Hepatocyte (in vitro differentiated cells): ENCODE measurements at regions not wholly inside any gene's neighbourhood (a gene's known extent, or its start where the extent isn't known, plus 50 kb on each side); places are given as distances from the start of the nearest gene placed in this dataset.

Source experiments
- DNase-seq: peaks from one replicate; pipeline ENCODE4 v3.0.0-alpha.2; 2016; ENCODE audit warnings: low spot score
- H2AFZ ChIP-seq: fragments of 200-600 bp; sonication (generic); 2 replicates; pipeline ENCODE4 v1.6.0; 2016; ENCODE audit warnings: antibody characterized with exemption, mild to moderate bottlenecking
- H3K27ac ChIP-seq: fragments of 200-600 bp; sonication (generic); 2 replicates; pipeline ENCODE4 v1.5.1; 2016; ENCODE audit warnings: mild to moderate bottlenecking
- H3K27me3 ChIP-seq: fragments of 200-600 bp; sonication (generic); 2 replicates; pipeline ENCODE4 v1.6.1; 2016
- H3K36me3 ChIP-seq: fragments of 200-600 bp; sonication (generic); replicated peaks from 2 replicates; pipeline ENCODE4 v1.5.1; 2016; ENCODE audit warnings: low read depth; ENCODE audit not compliant: insufficient read depth
- H3K4me1 ChIP-seq: fragments of 200-600 bp; sonication (generic); 2 replicates; pipeline ENCODE4 v1.5.1; 2016; ENCODE audit warnings: mild to moderate bottlenecking, moderate library complexity; ENCODE audit not compliant: insufficient read depth
- H3K4me2 ChIP-seq: fragments of 200-600 bp; sonication (generic); 2 replicates; pipeline ENCODE4 v1.6.0; 2016
- H3K4me3 ChIP-seq: fragments of 200-600 bp; sonication (generic); 2 replicates; pipeline ENCODE4 v1.5.1; 2016; ENCODE audit warnings: mild to moderate bottlenecking
- H3K79me2 ChIP-seq: fragments of 200-600 bp; sonication (generic); 2 replicates; pipeline ENCODE4 v1.6.0; 2017; ENCODE audit warnings: mild to moderate bottlenecking
- H3K9me2 ChIP-seq: fragments of 200-600 bp; sonication (generic); replicated peaks from 2 replicates; pipeline ENCODE4 v1.6.0; 2017; ENCODE audit warnings: mild to moderate bottlenecking; ENCODE audit not compliant: insufficient read depth
- H3K9me3 ChIP-seq: fragments of 200-600 bp; sonication (generic); 2 replicates; pipeline ENCODE4 v1.5.1; 2016; ENCODE audit warnings: low read depth, mild to moderate bottlenecking
- H4K20me1 ChIP-seq: fragments of 200-600 bp; sonication (generic); 2 replicates; pipeline ENCODE4 v1.6.0; 2016; ENCODE audit warnings: mild to moderate bottlenecking; ENCODE audit not compliant: insufficient read depth, poor library complexity, severe bottlenecking
- EZH2 ChIP-seq: fragments of 200-600 bp; sonication (generic); IDR thresholded peaks from 2 replicates; pipeline ENCODE4 v1.6.1; 2016; ENCODE audit warnings: antibody characterized with exemption, mild to moderate bottlenecking, borderline replicate concordance
- EZH2phosphoT487 ChIP-seq: fragments of 200-600 bp; sonication (generic); IDR thresholded peaks from one replicate; pipeline ENCODE4 v1.6.1; 2018; ENCODE audit warnings: antibody characterized with exemption, mild to moderate bottlenecking, low read depth, moderate library complexity; ENCODE audit not compliant: unreplicated experiment, severe bottlenecking
- WGBS: methylation state at CpG from one replicate; pipeline ENCODE4 v1.1.6; 2016; ENCODE audit warnings: low lambda C conversion rate; ENCODE audit errors: missing lambda C conversion rate; 5-methylcytosine and 5-hydroxymethylcytosine counted together
- TF ChIP-seq, protein P1 (sequence below): fragments of 200-600 bp; sonication (generic); IDR thresholded peaks from 2 replicates; pipeline ENCODE4 v1.5.1; 2016; ENCODE audit warnings: antibody characterized with exemption, mild to moderate bottlenecking; ENCODE audit not compliant: poor library complexity

DNA sequence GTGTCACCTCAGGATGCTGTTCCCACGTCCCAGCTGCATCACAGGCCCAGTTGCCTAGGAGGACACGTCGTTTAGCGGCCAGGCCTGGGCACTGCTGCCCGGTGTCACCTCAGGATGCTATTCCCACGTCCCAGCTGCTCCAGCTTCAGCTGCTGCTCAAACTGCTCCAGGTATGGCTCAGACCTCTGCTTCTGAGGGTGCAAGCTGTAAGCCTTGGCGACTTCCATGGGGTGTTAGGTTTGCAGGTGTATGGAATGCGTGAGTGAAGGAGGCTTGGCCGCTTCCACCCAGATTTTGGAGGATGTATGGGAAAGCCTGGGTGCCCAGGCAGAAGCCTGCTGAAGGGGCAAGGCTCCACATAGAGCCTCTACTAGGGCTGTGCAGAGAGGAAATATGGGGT, 205.3 kb upstream of the B3GAT1 start:
- H3K9me3 ChIP-seq, result no peaks in the 10 kb centered on the region
- H3K27me3 ChIP-seq, result no peaks in the 10 kb centered on the region
- no peaks in the 10 kb centered on the region for H3K79me2 ChIP-seq
- H4K20me1 ChIP-seq, result no peaks in the 10 kb centered on the region
- no peaks in the 10 kb centered on the region for H3K9me2 ChIP-seq
- TF ChIP-seq, protein P1, sequence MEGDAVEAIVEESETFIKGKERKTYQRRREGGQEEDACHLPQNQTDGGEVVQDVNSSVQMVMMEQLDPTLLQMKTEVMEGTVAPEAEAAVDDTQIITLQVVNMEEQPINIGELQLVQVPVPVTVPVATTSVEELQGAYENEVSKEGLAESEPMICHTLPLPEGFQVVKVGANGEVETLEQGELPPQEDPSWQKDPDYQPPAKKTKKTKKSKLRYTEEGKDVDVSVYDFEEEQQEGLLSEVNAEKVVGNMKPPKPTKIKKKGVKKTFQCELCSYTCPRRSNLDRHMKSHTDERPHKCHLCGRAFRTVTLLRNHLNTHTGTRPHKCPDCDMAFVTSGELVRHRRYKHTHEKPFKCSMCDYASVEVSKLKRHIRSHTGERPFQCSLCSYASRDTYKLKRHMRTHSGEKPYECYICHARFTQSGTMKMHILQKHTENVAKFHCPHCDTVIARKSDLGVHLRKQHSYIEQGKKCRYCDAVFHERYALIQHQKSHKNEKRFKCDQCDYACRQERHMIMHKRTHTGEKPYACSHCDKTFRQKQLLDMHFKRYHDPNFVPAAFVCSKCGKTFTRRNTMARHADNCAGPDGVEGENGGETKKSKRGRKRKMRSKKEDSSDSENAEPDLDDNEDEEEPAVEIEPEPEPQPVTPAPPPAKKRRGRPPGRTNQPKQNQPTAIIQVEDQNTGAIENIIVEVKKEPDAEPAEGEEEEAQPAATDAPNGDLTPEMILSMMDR, result no peak
- TF ChIP-seq EZH2phosphoT487 (no peak), EZH2 (no peak)
- H3K36me3 ChIP-seq, result no peaks in the 10 kb centered on the region
- no peaks in the 10 kb centered on the region for H3K4me1 ChIP-seq
- no peak for DNase-seq
- WGBS, result 88% methylated on average over 9 of the region's 9 CpGs
- H3K4me2 ChIP-seq, result no peak overlapping the region
- H2AFZ ChIP-seq, result no peak overlapping the region
- H3K27ac ChIP-seq, result no peak overlapping the region
- no peak overlapping the region for H3K4me3 ChIP-seq

DNA sequence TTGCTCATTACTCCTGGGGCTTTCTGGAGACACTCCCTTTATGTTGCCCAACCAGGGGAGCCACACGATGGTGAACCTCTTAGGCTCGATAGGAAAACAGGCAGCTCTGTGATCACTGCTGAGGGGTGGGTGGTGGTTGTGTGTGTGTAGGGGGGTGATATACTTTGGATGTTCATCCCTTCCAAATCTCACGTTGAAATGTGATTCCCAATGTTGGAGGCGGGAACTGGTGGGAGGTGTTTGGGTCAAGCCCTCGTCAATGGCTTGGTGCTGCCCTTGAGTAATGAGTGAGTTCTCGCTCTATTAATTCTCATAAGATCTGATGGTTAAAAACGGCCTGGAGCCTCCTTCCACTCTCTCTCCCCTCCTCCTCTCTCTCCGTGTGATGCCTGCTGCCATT, 204.0 kb upstream of the B3GAT1 start:
- no peak for DNase-seq
- TF ChIP-seq, protein P1, result no peak
- no peak for TF ChIP-seq EZH2
- no peak for TF ChIP-seq EZH2phosphoT487

DNA sequence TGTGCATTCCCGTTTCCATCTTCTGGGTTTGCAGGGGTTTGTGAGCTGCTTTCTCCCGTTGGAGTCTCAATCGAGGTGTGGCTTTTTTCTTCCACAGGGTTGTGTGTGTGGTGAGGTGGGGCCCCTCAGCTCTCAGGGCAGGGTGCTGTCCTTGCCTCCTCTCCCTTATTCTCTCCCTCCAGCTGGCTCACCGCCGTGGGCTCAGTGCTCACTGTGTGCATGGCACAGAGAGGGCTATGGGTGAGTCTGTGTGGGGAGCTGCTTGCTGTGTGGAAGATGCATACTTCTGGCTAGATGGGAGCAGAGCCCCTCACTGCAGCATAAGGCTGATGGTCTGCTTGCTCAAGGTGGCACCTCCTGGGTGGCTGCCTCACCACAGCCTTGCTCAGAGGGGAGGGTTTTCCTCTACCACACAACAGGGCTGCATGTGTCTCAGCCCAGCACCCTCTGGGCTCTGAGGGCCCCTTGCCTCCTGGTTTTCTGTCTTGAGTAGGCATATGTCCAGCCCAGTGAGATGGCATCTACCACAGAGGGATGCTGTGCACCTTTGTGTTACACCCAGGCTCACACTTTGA, 203.1 kb upstream of the B3GAT1 start:
- H4K20me1 ChIP-seq, result no peaks in the 10 kb centered on the region
- H3K27me3 ChIP-seq, result no peaks in the 10 kb centered on the region
- no peak overlapping the region for H3K4me3 ChIP-seq
- no peaks in the 10 kb centered on the region for H3K4me1 ChIP-seq
- TF ChIP-seq EZH2phosphoT487, result no peak
- TF ChIP-seq EZH2, result no peak
- TF ChIP-seq, protein P1, result no peak
- no peaks in the 10 kb centered on the region for H3K36me3 ChIP-seq
- H3K4me2 ChIP-seq, result no peak overlapping the region
- H3K27ac ChIP-seq, result no peak overlapping the region
- H3K79me2 ChIP-seq, result no peaks in the 10 kb centered on the region
- H3K9me3 ChIP-seq, result no peaks in the 10 kb centered on the region
- no peaks in the 10 kb centered on the region for H3K9me2 ChIP-seq
- no peak for DNase-seq
- 83% methylated on average over 5 of the region's 5 CpGs for WGBS
- H2AFZ ChIP-seq, result no peak overlapping the region

More for the DNA sequence above, 204.0 kb upstream of the B3GAT1 start:
- no peaks in the 10 kb centered on the region for H3K36me3 ChIP-seq
- no peak overlapping the region for H3K4me2 ChIP-seq
- H3K4me1 ChIP-seq, result no peaks in the 10 kb centered on the region
- no peak overlapping the region for H3K27ac ChIP-seq
- 88% methylated on average over 8 of the region's 8 CpGs for WGBS
- no peaks in the 10 kb centered on the region for H3K9me2 ChIP-seq
- H3K79me2 ChIP-seq, result no peaks in the 10 kb centered on the region
- H3K4me3 ChIP-seq, result no peak overlapping the region
- H3K9me3 ChIP-seq, result no peaks in the 10 kb centered on the region
- H4K20me1 ChIP-seq, result no peaks in the 10 kb centered on the region
- H2AFZ ChIP-seq, result no peak overlapping the region
- no peaks in the 10 kb centered on the region for H3K27me3 ChIP-seq

DNA sequence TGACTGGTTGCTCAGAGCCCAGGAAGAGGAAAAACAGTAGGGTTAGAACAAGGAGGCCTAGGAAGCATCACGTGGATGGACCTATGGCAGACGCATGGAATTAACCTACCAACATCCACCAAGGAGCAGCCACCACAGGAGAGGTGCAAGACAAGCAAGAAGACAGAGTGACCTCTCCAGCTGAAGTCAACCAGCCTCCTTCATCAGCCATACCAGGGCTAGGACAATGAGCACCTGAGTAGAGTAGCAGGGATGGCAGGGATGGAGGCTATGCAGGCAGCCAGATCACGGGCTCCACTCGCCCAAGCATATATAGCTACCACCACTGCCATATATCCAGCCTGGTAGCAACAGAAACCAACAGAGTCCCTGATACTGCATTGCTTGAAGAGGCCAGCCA, 202.1 kb upstream of the B3GAT1 start:
- Histone ChIP-seq H3K9me3 (no peaks in the 10 kb centered on the region), H2AFZ (no peak overlapping the region), H3K27me3 (no peaks in the 10 kb centered on the region), H4K20me1 (no peaks in the 10 kb centered on the region), H3K27ac (no peak overlapping the region), H3K36me3 (no peaks in the 10 kb centered on the region), H3K4me1 (no peaks in the 10 kb centered on the region), H3K4me3 (no peak overlapping the region), H3K9me2 (no peaks in the 10 kb centered on the region), H3K4me2 (no peak overlapping the region), H3K79me2 (no peaks in the 10 kb centered on the region)
- 88% methylated on average over 4 of the region's 4 CpGs for WGBS
- no peak for DNase-seq
- TF ChIP-seq, protein P1, result no peak
- TF ChIP-seq EZH2 (no peak), EZH2phosphoT487 (no peak)
